HG03039 (cell line): ENCODE measurements at regions not wholly inside any gene's neighbourhood (a gene's known extent, or its start where the extent isn't known, plus 50 kb on each side); places are given as distances from the start of the nearest gene placed in this dataset.

ENCODE experiments used
- ATAC-seq: cut with Tn5 transposase; IDR thresholded peaks from one replicate; pipeline ENCODE4 v1.9.1; 2021; ENCODE audit warnings: mild to moderate bottlenecking, moderate library complexity; ENCODE audit not compliant: unreplicated experiment

DNA sequence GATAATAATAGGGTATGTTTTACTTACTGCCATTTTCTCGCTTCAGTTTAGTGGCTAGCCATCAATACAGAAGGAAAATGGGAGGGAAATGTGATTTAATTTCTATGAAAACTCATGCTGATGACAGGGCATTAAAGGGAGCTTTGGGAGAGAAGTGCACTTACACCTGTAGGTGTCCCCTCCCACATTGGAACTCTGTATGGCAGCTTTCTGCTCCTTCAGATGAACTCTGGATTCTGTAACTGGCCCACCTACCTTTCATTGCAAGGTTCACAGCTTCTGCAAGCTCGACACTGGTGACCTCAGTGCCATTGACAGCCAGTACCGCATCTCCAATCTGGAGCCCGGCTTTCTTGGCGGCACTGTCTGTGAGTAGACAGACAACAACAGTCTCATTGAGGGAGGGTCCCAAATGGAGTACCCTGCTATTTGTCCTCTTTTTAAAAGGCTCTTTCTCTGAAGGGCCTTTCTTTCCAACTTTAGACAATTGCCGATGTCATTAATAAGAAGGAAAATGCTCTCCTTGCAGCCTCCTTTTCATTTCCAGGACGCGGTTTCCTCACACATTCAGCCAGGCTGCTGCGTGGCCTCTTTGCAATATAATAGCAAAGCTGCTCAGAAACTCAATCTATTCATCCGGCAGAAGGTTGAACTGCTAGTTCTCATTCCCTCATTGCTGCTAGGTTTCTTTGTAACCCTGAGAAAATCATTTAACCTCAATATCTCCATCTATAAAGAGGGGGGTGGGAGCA, 63.6 kb downstream of the NUDT12 start:
- ATAC-seq = no peak

DNA sequence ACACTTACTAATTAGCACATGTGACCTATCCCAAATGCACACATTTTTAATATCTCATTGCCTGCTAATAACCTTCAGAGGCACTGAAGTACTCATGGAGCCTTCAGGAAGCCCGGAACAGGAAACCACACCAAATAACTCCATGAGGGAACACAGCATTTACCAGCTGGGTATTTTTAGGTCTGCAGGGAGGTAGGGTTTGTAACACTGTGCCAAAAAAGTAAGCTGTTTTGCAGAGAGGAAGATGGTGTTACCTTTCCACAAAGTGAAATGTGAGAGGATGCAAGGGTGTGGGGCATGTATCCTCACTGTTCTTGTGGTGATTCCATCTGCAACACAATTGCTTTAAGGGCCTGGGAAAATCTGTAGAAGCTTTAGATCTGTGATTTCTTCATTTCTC, 64.4 kb downstream of the NUDT12 start:
- ATAC-seq = no peak

DNA sequence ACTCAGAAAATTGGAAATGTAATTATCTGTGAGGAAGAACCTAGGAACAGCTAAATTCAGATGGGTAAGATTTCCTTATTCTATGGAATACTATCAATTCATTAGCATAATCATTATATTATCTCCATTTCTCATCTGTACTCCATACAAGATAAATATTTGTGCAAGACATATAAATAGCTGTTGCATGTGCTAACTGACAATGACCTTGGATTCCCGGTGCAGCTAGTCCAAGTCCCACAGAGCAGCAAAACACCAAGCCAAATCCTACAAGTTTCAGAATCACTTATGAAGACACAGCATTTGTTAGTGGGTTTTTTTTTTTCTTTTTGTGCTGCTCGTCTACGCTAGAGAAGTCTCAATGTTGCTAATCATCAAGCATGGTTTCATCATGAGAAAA, 64.8 kb downstream of the NUDT12 start:
- no peak for ATAC-seq

DNA sequence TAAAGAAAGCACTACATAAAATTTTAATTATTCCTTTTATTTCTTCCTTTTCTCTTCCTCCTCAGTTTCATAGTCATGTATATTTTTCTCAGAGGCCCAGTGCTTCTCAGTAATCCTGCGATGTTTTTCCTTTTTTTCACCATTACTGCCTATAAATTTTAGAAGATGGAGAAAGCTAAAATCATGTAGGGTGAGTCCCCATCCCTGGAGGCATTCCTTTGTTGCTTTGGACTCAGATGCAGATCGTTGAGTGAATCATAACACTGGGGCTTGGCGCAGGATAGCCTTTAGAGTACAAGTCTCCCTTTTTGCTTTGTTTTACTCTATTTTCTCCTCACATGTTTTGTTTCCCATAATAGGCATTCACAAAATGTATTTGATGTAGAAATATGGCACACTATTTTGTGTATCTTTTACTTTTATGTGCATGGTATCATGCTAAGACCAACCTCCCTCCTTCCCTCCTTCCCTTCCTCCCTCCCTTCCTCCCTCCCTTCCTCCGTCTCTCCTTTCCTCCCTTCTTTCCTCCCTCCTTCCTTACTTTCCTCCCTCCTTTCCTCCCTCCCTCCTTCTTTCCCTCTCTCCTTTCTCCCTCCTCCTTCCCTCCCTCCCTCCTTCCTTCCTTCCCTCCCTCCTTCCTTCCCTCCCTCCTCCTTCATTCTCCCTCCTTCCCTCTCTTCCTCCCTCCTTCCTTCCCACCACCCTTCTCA, 72.4 kb downstream of the NUDT12 start:
- ATAC-seq = no peak

DNA sequence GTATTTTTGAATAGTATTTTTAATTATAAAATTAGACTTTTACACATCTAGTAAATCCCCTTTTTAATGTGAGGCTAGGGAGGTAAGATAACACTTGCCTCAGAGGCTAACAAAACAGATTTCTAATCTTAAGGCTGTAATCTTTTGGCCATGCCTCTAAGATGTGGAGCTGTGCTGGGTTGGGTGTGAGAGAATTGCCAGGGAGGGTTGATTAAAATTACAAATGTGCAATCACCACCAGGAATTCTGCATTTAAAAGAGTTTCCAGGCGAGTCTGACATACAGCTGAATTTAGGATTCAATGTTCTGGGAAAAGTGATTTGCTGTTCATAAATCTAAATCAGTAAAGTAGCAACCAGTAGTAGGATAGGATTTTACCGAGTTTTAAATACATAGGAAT, 73.3 kb downstream of the NUDT12 start:
- no peak for ATAC-seq

DNA sequence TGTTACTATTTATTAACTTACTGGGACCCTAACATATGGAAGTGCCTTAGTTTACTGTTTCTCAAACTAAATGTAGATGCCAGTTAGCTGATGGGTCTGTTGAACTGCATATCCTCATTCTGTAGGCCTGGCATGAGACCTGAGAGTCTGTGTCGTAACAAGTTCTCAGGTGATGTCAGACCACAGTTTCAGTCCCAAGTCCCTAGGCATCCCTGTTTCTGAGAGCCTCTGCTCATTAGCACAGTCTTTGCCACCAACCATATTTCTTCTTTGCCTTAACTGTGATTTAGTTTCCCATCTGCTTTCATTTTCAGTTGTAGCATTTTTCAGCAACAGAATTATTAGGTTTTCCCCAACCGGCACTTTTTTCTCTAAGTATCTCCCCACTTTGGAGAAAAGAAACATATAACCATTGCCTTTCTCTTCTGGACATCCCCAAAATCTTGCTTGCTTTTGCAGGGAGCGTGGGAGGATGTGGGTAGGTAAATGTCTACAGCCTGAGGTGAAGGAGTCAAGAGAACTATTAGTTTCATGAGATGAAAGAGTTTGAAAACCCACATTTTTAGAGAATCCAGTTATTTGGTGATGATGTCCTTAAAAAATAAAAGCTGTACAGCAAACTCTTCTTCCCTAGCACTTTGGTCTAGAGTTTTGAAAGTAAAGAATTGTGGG, 74.6 kb downstream of the NUDT12 start:
- peak; percentile 43 for ATAC-seq

DNA sequence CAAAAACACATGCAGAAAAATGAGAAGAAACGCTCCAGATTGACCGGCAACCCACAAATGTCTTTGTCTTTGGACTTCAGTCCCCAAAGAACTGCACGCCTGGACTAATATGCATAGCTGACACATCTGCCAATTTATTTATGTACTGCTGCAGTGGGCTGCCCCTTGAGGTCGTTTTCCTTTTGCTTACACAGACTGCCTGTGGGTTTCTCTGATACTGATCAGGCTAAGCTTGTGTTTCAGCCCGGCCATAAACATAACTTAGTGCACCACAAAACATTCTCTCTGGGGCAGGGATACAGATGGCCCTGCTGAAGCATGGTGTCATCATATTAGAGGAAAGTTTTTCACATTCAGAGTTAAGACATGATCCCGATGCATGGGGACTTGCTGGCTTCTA, 75.4 kb downstream of the NUDT12 start:
- ATAC-seq = no peak

DNA sequence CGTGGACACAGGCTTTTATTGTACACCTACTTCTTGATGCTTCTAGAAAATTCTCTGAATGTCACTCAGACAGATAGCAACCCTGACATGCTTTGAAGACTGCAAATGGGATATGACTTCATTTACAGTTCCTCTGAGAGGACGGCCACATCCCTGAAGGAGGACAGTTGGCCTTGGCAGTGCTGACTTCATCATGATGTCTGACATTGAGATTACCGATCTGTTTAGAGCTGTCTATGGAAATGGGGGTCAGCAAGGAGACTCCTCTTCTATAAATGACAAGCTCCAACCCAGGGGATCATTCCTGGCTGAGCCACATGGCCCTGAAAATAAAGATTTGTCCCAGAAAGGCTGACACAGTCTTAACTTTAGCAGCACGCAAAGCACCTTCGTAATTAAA, 75.8 kb downstream of the NUDT12 start:
- no peak for ATAC-seq

DNA sequence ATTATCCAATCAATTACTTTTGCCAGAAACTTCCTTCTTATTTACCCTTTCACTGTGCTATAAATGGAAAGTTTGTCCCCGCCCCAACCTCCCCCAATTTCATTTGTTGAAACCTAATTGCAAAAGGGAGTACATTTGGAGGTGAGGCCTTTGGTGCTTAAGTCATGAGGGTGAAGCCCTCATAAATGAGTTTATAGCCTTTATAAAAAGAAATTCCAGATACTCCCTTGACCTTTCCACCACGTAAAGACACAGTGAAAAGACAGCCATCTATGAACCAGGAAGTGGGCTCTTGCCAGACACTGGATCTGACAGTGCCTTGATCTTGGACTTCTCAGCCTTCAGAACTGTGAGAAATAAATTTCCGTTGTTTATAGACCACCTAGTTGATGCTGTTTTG, 82.3 kb downstream of the NUDT12 start:
- no peak for ATAC-seq

DNA sequence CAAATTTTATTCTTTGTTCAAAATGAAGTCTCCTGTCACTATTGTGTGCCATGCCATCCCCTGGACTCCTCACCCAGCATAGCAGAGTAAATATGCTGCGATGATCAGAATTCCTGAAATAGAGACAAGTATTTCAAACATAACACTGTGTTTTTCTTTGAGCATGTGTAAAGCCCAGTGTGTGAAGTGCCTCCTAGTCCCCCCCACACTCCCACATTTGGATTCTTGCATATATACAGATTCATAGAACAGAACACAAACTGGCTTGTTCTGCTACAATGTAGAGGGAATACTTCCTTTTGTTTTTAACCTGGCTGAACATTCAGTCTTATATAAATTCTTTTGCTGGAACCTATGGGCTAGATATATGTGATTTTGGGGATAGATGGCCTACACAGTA, 84.9 kb downstream of the NUDT12 start:
- no peak for ATAC-seq

DNA sequence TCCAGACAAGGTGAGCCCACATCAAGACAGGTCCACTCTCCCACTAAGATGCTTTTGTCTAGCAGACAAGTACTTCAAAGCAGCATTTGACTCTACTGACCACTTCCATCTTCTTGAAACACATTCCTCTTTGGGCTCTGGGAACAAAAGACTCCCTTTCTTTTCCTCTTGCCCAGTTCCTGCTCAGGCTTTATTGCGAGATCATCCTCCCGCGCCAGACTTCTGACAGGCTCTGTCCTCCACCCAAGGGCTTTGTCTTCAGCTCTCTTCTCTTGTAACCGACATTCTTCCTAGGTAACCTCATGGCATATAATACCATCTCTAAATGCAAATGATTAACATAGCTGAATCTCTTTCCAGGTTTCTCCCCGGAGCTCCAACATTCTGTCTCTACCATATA, 85.8 kb downstream of the NUDT12 start:
- ATAC-seq = no peak

DNA sequence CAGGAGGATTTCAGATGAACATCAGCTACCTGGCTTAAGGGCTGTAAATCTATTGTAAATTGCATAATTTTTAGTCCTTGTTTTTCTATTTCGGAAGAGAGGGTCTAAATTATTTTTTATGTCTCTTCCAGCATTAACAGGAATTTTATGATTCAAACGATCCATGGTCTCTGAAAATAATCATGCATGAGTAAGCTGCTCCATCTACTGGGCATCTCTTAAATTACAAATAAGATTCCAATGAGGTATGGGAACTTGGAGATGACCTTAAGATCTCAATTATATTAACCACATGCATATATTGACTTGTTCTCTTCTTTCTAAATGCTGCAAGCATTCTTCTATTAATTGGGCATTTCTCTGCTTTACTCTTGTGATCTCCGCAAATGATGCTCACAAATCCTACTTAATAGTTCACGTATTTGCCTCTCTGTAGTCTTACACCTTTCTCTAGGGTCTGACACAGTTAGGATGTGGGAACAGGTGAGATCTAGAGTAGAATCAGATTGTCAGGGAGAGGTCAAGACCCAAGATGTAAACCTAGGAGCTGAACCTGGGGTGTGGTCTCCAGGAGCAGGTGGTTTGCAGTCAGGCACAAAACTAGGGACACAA, 86.9 kb downstream of the NUDT12 start:
- no peak for ATAC-seq

DNA sequence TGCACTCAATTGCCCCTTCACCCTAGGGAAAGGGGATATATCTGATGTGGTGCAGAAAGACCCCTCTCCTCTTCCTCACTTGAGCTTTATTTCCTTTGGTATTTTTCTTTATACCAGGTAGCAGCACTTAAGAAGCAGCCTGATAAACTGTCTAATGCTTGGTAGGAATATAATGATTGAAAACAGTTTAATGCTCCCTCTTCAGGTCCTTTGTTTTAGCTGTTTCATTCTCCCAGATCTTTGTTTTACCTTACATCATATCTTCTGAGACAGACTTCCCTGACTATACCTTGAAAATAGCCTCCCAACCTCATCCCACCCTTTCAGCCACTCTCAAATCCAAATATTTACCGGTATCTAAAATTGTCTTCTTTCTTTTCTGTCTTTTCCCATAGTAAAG, 87.9 kb downstream of the NUDT12 start:
- no peak for ATAC-seq

DNA sequence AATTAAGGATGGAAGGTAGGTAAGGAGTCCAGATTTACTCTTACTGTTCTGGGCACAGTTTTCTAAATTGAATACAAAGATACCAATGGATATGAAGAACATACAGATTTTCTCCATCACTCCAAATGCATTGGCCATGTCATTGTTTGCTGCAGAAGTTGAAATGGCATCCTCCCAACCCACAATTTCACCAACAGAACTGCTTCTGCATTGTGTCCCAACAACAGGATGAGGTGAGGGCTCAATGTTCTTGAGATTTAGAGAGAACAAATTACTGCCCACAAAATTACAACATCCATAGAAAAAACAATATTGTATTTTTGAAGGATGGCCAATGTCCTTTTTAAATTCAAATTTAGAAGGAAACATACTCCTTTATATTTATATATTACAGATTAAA, 88.9 kb downstream of the NUDT12 start:
- ATAC-seq = no peak

DNA sequence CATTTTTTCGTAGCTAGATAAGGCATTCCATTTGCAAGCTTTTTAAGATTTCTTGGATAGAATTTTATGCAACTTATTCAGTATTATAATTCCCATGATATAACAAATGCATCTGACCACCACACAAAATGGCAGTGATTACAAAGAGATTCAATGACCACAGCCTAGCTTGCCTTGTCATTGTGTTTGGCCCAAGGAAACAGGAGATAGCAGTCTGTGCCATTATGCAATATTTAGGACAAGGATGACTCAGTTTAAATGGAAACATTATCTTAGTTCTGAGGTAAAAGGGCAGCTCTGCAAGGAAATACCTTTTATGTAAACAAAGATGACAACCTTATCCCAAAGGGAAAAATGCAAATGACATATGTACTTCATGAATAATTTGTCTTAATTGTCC, 89.8 kb downstream of the NUDT12 start:
- ATAC-seq = no peak

DNA sequence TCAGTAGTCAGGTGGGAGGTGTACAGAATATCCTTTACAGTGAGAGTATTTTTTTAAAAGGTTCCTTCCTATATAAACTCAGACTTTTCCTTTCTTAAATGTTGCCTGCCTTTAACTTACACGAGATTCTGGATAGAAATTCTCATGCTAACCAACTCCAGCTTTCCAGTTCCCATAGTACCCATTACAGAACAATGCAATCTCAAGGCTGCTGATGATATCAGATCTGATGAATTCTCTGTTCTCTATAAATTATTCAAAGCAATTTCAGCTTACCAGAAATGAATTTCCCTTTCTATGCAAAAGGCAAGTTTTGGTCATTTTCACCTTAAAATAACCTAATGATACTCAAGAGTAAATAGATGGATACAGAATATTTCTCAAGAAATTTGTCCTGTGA, 90.3 kb downstream of the NUDT12 start:
- no peak for ATAC-seq

DNA sequence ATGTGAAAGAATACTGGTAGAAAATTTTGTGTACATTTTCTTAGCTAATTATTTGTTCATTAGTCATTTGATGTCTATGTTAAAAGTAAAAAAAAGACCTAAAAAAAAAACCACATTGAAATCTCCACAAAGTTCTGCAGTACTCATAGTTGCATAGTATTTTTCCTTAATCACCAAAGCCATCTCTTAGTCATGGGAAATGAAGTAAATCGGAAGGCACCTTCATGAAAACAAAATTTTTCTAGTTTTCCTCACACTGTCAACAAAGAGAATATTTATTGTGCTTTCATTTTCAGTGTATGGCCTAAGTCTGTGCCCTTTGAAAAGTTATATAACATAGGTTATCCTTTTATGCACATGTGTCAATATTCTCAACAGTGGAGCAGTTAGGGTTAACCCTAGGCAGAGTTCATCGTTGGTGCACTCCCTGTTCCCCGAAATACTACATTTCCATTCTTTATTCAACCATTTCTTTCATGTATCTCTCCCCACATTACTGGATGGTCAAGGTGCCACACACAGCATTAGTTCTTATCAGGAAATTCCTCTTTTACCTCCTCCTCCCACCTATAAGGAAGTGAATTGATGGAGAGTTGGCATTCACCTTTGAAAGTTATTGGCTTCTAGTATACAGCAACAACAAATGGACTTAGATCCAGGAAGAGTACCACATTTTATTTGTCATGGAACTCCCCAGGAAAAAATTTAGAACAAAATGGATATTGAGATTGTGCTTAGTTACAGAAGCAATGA, 93.1 kb downstream of the NUDT12 start:
- no peak for ATAC-seq

DNA sequence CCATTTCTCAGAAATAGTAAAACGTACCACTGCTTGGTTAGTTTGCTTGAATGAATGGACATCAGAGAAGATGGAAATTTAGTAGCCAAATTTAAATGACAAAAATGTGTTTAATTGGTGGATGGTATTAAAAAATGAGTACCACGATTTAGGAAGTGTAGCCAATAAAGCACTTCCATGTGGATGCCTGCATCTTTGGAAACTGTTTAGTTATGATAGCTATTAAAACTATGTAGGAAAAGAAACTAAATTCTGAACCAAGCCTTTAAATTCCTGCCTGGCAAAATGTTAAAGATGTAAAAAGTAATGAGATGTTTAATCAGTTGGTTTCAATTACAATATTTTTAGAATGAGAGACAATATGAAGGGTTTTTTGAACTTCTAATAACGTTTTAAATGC, 94.8 kb downstream of the NUDT12 start:
- no peak for ATAC-seq

DNA sequence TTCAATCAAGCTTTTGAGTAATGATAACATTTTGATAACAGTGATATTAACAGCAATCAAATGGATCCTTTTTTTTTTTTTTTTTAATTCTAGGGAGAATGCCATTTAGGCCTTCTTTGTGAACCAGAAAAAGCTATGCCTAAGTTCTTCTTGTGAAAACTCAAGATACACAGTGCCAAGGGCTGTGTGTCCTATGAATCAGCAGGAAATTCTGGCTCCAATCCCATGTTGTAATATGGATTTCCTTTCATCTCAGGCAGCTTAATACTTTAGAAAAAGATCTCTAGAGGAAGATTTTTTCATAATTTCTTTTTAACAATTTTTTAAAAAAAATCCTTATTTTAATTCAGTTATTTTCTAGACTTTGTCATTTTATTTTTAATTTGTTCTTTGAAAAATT, 96.1 kb downstream of the NUDT12 start:
- no peak for ATAC-seq

DNA sequence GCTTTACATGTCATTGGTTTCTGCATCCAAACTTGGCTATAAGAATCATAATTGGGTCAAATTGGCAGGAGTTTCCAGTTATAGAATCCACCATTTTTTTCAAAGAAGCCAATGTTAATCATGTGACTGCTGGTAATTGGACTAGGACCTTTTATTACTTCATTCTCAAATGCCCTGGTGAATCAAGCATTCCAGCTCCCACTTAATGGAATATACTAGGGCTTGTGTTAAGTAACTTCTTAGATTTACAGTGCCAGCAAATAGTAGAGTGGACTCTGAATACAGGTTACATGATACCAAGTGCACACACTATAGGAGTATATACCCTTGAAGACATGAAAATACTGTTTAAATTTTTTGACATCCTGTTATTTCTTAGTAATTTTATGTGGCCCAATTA, 96.7 kb downstream of the NUDT12 start:
- ATAC-seq = no peak

DNA sequence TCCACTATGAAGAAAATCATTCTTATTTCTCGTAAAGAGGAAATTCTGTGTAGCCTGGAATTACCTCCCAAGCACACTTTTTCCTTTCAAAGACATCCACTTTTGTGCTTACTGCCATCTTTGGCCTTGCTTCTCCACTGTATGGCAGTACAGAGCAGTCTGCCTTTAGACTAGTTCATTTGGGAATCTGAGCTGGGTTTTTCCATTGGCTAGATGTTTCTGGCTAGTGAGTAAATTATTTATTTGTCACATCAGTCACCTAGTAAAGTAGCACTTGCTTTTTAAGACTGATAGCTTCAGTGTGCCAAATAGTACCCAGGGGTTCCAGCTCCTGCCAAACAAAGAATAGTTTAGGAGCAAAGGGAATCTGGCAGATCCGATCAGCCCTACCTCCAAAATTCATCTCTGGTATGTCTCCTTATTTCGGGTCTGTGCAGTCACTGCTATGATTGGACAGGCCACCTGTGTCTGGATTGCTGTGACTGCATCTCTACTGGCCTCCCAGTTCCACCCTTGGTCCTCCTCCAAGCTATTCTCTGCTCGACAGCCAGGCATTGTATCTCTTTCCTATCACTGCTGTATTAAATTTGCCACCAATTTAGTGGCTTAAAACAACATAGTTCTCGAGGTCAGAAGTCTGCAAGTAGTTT, 97.6 kb downstream of the NUDT12 start:
- no peak for ATAC-seq
